ENCODE measurements at regions not wholly inside any gene's neighbourhood (a gene's known extent, or its start where the extent isn't known, plus 50 kb on each side); places are given as distances from the start of the nearest gene placed in this dataset.

GRCh38 chr1:80926531-80926930, 874.2 kb upstream of the ADGRL2 start:
- H3K9me3 Mint-ChIP-seq (ENCODE audit: low read depth, unreplicated experiment) = peaks cover 6% of the 10 kb centered on the region
- CTCF ChIA-PET = no interaction called here

GRCh38 chr1:80925130-80925805, 875.5 kb upstream of the ADGRL2 start:
- Mint-ChIP-seq H3K4me1 (ENCODE audit: low read depth, unreplicated experiment) (no peaks in the 10 kb centered on the region), H3K4me3 (ENCODE audit: low read depth, unreplicated experiment) (no peak overlapping the region), H3K27ac (ENCODE audit: unreplicated experiment) (no peak overlapping the region), H3K27me3 (ENCODE audit: unreplicated experiment) (no peaks in the 10 kb centered on the region), H3K9me3 (ENCODE audit: low read depth, unreplicated experiment) (no peaks in the 10 kb centered on the region), H3K36me3 (ENCODE audit: insufficient read depth, unreplicated experiment) (no peaks in the 10 kb centered on the region)
- no peak for TF ChIP-seq CTCF (IDR thresholded peaks at IDR 0.05; ENCODE audit: unreplicated experiment)
- intact Hi-C loops (cut with micrococcal nuclease; ENCODE audit: unreplicated experiment) = no loop called here
- no peak for DNase-seq
- CTCF ChIA-PET = no interaction called here
- no TSS peak for BruUV-seq (replicated peaks)

More at GRCh38 chr1:80926531-80926930, 874.2 kb upstream of the ADGRL2 start:
- Mint-ChIP-seq H3K4me1 (ENCODE audit: low read depth, unreplicated experiment) (no peaks in the 10 kb centered on the region), H3K27me3 (ENCODE audit: unreplicated experiment) (no peaks in the 10 kb centered on the region), H3K4me3 (ENCODE audit: low read depth, unreplicated experiment) (no peak overlapping the region), H3K36me3 (ENCODE audit: insufficient read depth, unreplicated experiment) (no peaks in the 10 kb centered on the region), H3K27ac (ENCODE audit: unreplicated experiment) (no peak overlapping the region)
- intact Hi-C loops (cut with micrococcal nuclease; ENCODE audit: unreplicated experiment) = no loop called here
- BruUV-seq (replicated peaks) = no TSS peak
- no peak for DNase-seq
- no peak for TF ChIP-seq CTCF (IDR thresholded peaks at IDR 0.05; ENCODE audit: unreplicated experiment)

GRCh38 chr1:80924290-80924689, 876.4 kb upstream of the ADGRL2 start:
- no TSS peak for BruUV-seq (replicated peaks)
- CTCF ChIA-PET = no interaction called here
- TF ChIP-seq CTCF (IDR thresholded peaks at IDR 0.05; ENCODE audit: unreplicated experiment) = no peak
- no peaks in the 10 kb centered on the region for H3K36me3 Mint-ChIP-seq (ENCODE audit: insufficient read depth, unreplicated experiment)
- no peaks in the 10 kb centered on the region for H3K4me1 Mint-ChIP-seq (ENCODE audit: low read depth, unreplicated experiment)
- H3K4me3 Mint-ChIP-seq (ENCODE audit: low read depth, unreplicated experiment) = no peak overlapping the region
- no peak overlapping the region for H3K27ac Mint-ChIP-seq (ENCODE audit: unreplicated experiment)
- H3K9me3 Mint-ChIP-seq (ENCODE audit: low read depth, unreplicated experiment) = no peaks in the 10 kb centered on the region
- intact Hi-C loops (cut with micrococcal nuclease; ENCODE audit: unreplicated experiment) = no loop called here
- no peak for DNase-seq
- no peaks in the 10 kb centered on the region for H3K27me3 Mint-ChIP-seq (ENCODE audit: unreplicated experiment)

- Mint-ChIP-seq H3K27ac (ENCODE audit: unreplicated experiment) (no peak overlapping the region), H3K4me1 (ENCODE audit: low read depth, unreplicated experiment) (no peaks in the 10 kb centered on the region), H3K4me3 (ENCODE audit: low read depth, unreplicated experiment) (no peak overlapping the region), H3K9me3 (ENCODE audit: low read depth, unreplicated experiment) (no peaks in the 10 kb centered on the region), H3K36me3 (ENCODE audit: insufficient read depth, unreplicated experiment) (no peaks in the 10 kb centered on the region), H3K27me3 (ENCODE audit: unreplicated experiment) (no peaks in the 10 kb centered on the region)
- no peak for TF ChIP-seq CTCF (IDR thresholded peaks at IDR 0.05; ENCODE audit: unreplicated experiment)
- intact Hi-C loops (cut with micrococcal nuclease; ENCODE audit: unreplicated experiment) = no loop called here
- DNase-seq = no peak
- BruUV-seq (replicated peaks) = no TSS peak
- CTCF ChIA-PET = no interaction called here
These were observed 877.8 kb upstream of the ADGRL2 start for GRCh38 chr1:80922906-80923305.
